Gastroesophageal sphincter (tissue), 4 donors: ENCODE measurements at regions not wholly inside any gene's neighbourhood (a gene's known extent, or its start where the extent isn't known, plus 50 kb on each side); places are given as distances from the start of the nearest gene placed in this dataset.

ENCODE experiments used
- ATAC-seq: fragments of 150-250 bp; one replicate; pipeline ENCODE4 v1.9.1; 2016; ENCODE audit warnings: mild to moderate bottlenecking, moderate library complexity
- H3K27ac ChIP-seq, 4 donors: fragments of 200-600 bp; sonication (generic) in 3 of 4; 1 replicate in 3 of 4; 2 replicates in 1 of 4; pipeline ENCODE4 v1.5.1; 2016 to 2019
- H3K27me3 ChIP-seq: fragments of 200-600 bp; sonication (generic); one replicate; pipeline ENCODE4 v1.5.1; 2019
- H3K36me3 ChIP-seq, 2 donors: fragments of 200-600 bp; sonication (generic); one replicate each; pipeline ENCODE4 v1.5.1; 2019; ENCODE audit warnings: control low read depth in 1 of 2
- H3K4me1 ChIP-seq, 3 donors: fragments of 200-600 bp; sonication (generic); 1 replicate in 2 of 3; 2 replicates in 1 of 3; pipeline ENCODE4 v1.5.1; 2016 to 2019; ENCODE audit warnings: control low read depth in 2 of 3
- H3K4me3 ChIP-seq, 2 donors: fragments of 200-600 bp; sonication (generic); one replicate each; pipeline ENCODE4 v1.5.1; 2019; ENCODE audit warnings: mild to moderate bottlenecking in 1 of 2, moderate library complexity in 1 of 2
- H3K9me3 ChIP-seq, 3 donors: fragments of 200-600 bp; sonication (generic); one replicate each; pipeline ENCODE4 v1.5.1; 2017 to 2019; ENCODE audit warnings: control low read depth in 2 of 3
- CTCF ChIP-seq, 4 experiments: fragments of 200-600 bp in 2 of 4; fragments of 450-650 bp in 2 of 4; sonication (generic) in 1 of 4; IDR thresholded peaks; one replicate each; pipeline ENCODE4 v1.5.1; 2017 to 2019; ENCODE audit warnings: antibody characterized with exemption in 4 of 4, mild to moderate bottlenecking in 2 of 4, moderate library complexity in 2 of 4
- EP300 ChIP-seq: sonication (generic); formaldehyde crosslinking; IDR thresholded peaks from one replicate; pipeline ENCODE4 v1.6.1; 2017; ENCODE audit warnings: antibody characterized with exemption, mild to moderate bottlenecking
- POLR2A ChIP-seq, 2 donors: fragments of 450-650 bp; IDR thresholded peaks; one replicate each; pipeline ENCODE4 v1.6.1; 2017; ENCODE audit warnings: antibody characterized with exemption in 2 of 2, mild to moderate bottlenecking in 2 of 2, moderate library complexity in 1 of 2
- POLR2AphosphoS5 ChIP-seq: sonication (generic); formaldehyde crosslinking; IDR thresholded peaks from one replicate; pipeline ENCODE4 v1.6.1; 2017; ENCODE audit warnings: antibody characterized with exemption
- WGBS, 2 donors: methylation state at CpG; one replicate each; pipeline ENCODE4 v1.1.5; 2018; ENCODE audit warnings: low coverage in 1 of 2; 5-methylcytosine and 5-hydroxymethylcytosine counted together
- small RNA-seq, 4 donors: library from RNA; depleted of rRNA; stranded (forward); fragments of <200 nt; gene quantifications; one replicate each; pipeline ENCODE3, GENCODE V24; 2016

- Histone ChIP-seq H3K4me1 (no peaks in the 10 kb centered on the region), H3K9me3 (peaks cover 0 to 9% (median 0%) of the 10 kb centered on the region in 3 donors), H3K36me3 (no peaks in the 10 kb centered on the region), H3K27me3 (no peaks in the 10 kb centered on the region), H3K27ac (no peak overlapping the region), H3K4me3 (no peak overlapping the region)
- ATAC-seq: no peak
- TF ChIP-seq POLR2AphosphoS5 (no peak), EP300 (no peak), POLR2A (IDR thresholded peaks at IDR 0.05) (no peak), CTCF (IDR thresholded peaks at IDR 0.05) (no peak)
- WGBS, 2 donors: 62 to 77% methylated on average over 4 of the region's 4 CpGs
Measured at GRCh38 chr9:32319312-32319929, 65.0 kb upstream of the ACO1 start.

GRCh38 chr9:32322622-32323021 is 61.8 kb upstream of the ACO1 start:
- no peak for ATAC-seq
- no peak overlapping the region for H3K27ac ChIP-seq
- 52 to 73% methylated on average over 4 to 7 of the region's 7 CpGs for WGBS, 2 donors

DNA sequence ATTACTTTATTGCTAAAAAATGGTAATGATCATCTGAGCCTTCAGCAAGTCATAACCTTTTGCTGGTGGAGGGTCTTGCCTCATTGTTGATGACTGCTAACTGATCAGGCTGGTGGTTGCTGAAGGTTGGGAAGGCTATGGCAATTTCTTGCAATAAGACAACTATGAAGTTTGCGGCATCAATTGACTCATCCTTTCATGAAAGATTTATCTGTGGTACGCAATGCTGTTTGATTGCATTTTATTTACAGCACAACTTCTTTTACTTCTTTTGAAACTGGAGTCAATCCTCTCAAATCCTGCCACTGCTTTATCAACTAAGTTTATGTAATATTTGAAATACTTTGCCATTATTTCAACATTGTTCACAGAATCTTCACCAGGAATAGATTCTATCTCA is 58.3 kb upstream of the ACO1 start:
- no peaks in the 10 kb centered on the region for H3K27me3 ChIP-seq
- no peak overlapping the region for H3K27ac ChIP-seq
- H3K4me3 ChIP-seq: no peak overlapping the region
- ATAC-seq: no peak
- no peaks in the 10 kb centered on the region for H3K4me1 ChIP-seq
- H3K36me3 ChIP-seq: no peaks in the 10 kb centered on the region
- 81 to 100% methylated on average over 2 of the region's 2 CpGs for WGBS, 2 donors
- TF ChIP-seq EP300 (no peak), POLR2AphosphoS5 (no peak), POLR2A (IDR thresholded peaks at IDR 0.05) (no peak), CTCF (IDR thresholded peaks at IDR 0.05) (no peak)
- peaks cover 0 to 10% (median 0%) of the 10 kb centered on the region in 3 donors for H3K9me3 ChIP-seq

More at GRCh38 chr9:32322622-32323021, 61.8 kb upstream of the ACO1 start:
- no peaks in the 10 kb centered on the region for H3K9me3 ChIP-seq
- no peaks in the 10 kb centered on the region for H3K36me3 ChIP-seq
- no peaks in the 10 kb centered on the region for H3K4me1 ChIP-seq
- TF ChIP-seq POLR2A (IDR thresholded peaks at IDR 0.05) (no peak), POLR2AphosphoS5 (no peak), EP300 (no peak), CTCF (IDR thresholded peaks at IDR 0.05) (no peak)
- no peak overlapping the region for H3K4me3 ChIP-seq
- no peaks in the 10 kb centered on the region for H3K27me3 ChIP-seq

DNA sequence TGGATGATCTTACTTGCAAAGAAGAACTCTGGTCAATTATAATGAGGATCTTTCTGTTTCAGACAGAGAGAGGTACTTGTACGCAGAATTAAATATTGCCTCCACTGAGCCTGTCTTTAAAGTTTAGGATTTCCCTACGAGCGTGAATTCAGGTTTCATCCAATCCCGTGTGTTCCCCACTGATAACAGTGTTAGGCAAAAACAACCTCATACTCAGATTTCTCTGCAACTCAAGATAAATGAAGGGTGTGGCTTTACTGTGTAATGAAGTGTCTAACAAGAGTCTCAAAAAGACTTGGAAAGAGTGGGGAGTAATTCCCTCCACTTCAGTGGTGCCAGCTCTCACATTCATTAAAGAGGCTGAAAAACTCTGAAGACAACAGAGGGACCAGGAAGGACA is 53.2 kb upstream of the ACO1 start:
- Histone ChIP-seq H3K9me3 (peaks cover 0 to 10% (median 0%) of the 10 kb centered on the region in 3 donors), H3K4me3 (no peak overlapping the region), H3K4me1 (no peaks in the 10 kb centered on the region), H3K36me3 (no peaks in the 10 kb centered on the region), H3K27me3 (no peaks in the 10 kb centered on the region), H3K27ac (no peak overlapping the region)
- 71 to 78% methylated on average over 4 of the region's 4 CpGs for WGBS, 2 donors
- TF ChIP-seq POLR2A (IDR thresholded peaks at IDR 0.05): no peak
- no peak for ATAC-seq

DNA sequence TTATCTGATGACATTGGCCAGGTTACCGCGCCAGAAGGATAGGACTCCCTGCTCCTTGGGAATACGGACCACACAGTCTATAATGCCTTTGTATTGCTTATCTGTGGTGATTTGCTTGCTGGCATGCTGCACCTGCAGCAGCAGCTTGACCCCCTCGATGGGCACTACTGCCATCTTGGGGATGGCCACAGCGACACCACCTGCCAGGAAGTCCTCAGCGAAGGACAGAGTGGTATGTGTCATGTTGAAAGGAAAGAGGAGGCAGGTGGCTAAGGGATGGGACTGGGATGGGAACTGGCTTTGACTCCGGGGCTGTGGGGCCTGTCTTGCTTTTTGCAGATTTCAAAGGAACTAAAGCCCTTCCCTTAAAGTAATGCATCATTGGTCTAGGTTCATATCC is 50.3 kb upstream of the ACO1 start:
- ATAC-seq: no peak
- 60 to 84% methylated on average over 1 to 5 of the region's 7 CpGs for WGBS, 2 donors
- no peaks in the 10 kb centered on the region for H3K27me3 ChIP-seq

More for the DNA sequence above, 50.3 kb upstream of the ACO1 start:
- no peak overlapping the region for H3K4me3 ChIP-seq
- H3K27ac ChIP-seq: no peak overlapping the region
- no peak for TF ChIP-seq CTCF (IDR thresholded peaks at IDR 0.05)
- no peak for TF ChIP-seq POLR2A (IDR thresholded peaks at IDR 0.05)
- TF ChIP-seq EP300: no peak
- no peak for TF ChIP-seq POLR2AphosphoS5
- H3K36me3 ChIP-seq: no peaks in the 10 kb centered on the region
- peaks cover 0 to 4% (median 0%) of the 10 kb centered on the region in 3 donors for H3K9me3 ChIP-seq
- H3K4me1 ChIP-seq: no peaks in the 10 kb centered on the region

Small RNAs in the stretch of these regions (small RNA-seq; reads per million reads assigned to genes)
- gene MIR873 (1.3 to 3.1 (median 2.7) reads per million in 4 donors), gene MIR876 (0 reads per million in 4 donors), gene RNA5SP281 (0 reads per million in 4 donors)
